22Rv1 (cell line): ENCODE measurements at regions not wholly inside any gene's neighbourhood (a gene's known extent, or its start where the extent isn't known, plus 50 kb on each side); places are given as distances from the start of the nearest gene placed in this dataset.

Source experiments
- CTCF ChIP-seq: fragments of 450-650 bp; IDR thresholded peaks from 2 replicates; pipeline ENCODE4 v1.5.1; 2017; ENCODE audit warnings: mild to moderate bottlenecking
- ZFX ChIP-seq: fragments of 450-650 bp; IDR thresholded peaks from 2 replicates; pipeline ENCODE4 v1.6.1; 2017; ENCODE audit warnings: antibody characterized with exemption, borderline replicate concordance

GRCh38 chr18:77905011-77905410, 655.4 kb downstream of the GALR1 start:
- no peak for TF ChIP-seq CTCF
- no peak for TF ChIP-seq ZFX
